Muscle layer of colon (tissue), 2 donors: ENCODE measurements at regions not wholly inside any gene's neighbourhood (a gene's known extent, or its start where the extent isn't known, plus 50 kb on each side); places are given as distances from the start of the nearest gene placed in this dataset.

ENCODE experiments used
- H3K27ac ChIP-seq: one replicate; pipeline ENCODE4 v1.7.0; 2013; ENCODE audit warnings: low read depth, mild to moderate bottlenecking, low read length, moderate library complexity
- H3K27me3 ChIP-seq, 2 donors: one replicate each; pipeline ENCODE4 v1.7.0; 2013; ENCODE audit warnings: low read length in 2 of 2, mild to moderate bottlenecking in 2 of 2; ENCODE audit not compliant: insufficient read depth in 2 of 2, control insufficient read depth in 1 of 2
- H3K36me3 ChIP-seq: one replicate; pipeline ENCODE4 v1.7.0; 2013; ENCODE audit warnings: mild to moderate bottlenecking, low read length; ENCODE audit not compliant: insufficient read depth
- H3K4me1 ChIP-seq: one replicate; pipeline ENCODE4 v1.7.0; 2013; ENCODE audit warnings: mild to moderate bottlenecking, low read length; ENCODE audit not compliant: insufficient read depth
- H3K4me3 ChIP-seq, 2 donors: one replicate each; pipeline ENCODE4 v1.7.0; 2013; ENCODE audit warnings: low read length in 2 of 2, low read depth in 1 of 2, mild to moderate bottlenecking in 1 of 2, moderate library complexity in 1 of 2
- H3K9ac ChIP-seq: one replicate; pipeline ENCODE4 v1.7.0; 2013; ENCODE audit warnings: low read length
- H3K9me3 ChIP-seq: one replicate; pipeline ENCODE4 v1.7.0; 2013; ENCODE audit warnings: mild to moderate bottlenecking, low read length
- donor health status: abdominal sarcoma.
- donor health status: Adenocarcinoma of cecum.

DNA sequence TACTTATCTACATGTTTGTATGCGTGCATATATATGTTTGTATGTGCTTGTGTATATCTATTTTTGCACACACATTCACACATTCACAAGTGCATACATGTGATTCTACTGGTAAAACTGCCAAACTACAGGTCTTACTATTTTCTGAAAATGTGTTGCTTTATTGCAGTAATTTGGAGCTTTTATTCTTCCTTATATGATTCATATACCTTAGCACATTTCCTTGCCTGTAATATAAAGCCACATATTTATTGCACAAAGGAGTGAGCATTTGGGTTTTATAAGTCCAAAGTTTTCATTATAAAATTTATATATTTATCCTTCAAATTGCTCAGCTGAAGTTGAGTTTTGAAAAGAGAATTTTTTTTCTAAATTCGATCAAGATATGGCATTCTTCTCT, 1120.4 kb upstream of the PCDH9 start:
- Histone ChIP-seq H3K27ac (no peak overlapping the region), H3K36me3 (no peaks in the 10 kb centered on the region), H3K4me3 (no peak overlapping the region), H3K9me3 (no peaks in the 10 kb centered on the region), H3K4me1 (no peaks in the 10 kb centered on the region), H3K27me3 (no peaks in the 10 kb centered on the region), H3K9ac (no peak overlapping the region)

DNA sequence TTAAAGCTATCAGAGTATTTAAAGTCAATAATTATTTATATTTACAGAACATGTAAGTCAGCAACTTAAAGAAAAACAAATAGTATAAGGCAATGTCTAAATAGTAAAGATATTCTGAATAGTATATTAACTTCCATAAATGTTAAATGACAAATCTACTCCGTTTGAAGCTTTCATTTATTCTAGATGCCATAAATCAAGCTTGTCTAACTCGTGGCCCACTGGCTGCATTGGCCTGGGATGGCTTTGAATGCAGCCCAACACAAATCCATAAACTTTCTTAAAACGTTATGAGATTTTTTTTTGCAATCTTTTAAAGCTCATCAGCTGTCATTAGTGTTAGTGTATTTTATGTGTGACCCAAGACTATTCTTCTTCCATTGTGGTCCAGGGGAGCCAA, 1117.1 kb upstream of the PCDH9 start:
- Histone ChIP-seq H3K27ac (no peak overlapping the region), H3K4me1 (no peaks in the 10 kb centered on the region), H3K4me3 (no peak overlapping the region), H3K9ac (no peak overlapping the region), H3K9me3 (no peaks in the 10 kb centered on the region), H3K27me3 (no peaks in the 10 kb centered on the region), H3K36me3 (no peaks in the 10 kb centered on the region)

DNA sequence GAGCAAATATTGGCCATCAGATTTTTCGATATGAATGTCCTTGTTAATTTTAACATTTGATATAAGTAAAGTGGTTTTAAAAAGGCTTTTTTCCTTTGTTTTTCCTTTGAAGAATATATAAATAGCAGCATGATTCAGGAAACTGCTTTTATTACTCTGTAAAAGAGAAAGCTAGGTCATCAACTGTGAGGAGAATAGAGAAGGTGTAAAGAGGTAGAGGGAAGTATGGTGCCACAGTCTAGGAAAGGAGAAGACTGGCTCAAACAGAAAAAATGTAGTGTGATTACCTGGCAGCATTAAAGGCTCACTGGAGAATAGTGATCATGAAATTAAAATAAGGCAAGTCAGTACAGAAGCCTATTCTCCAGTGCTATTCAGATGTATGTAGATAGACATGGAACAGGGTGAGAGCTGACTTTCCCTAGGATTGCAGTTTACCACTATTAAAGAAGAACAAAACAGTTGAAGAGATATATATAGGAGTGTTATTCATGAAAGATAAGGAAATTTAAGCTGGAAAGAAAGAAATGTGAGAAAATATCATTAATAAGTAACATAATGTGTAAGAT, 1115.9 kb upstream of the PCDH9 start:
- H3K9me3 ChIP-seq, result no peaks in the 10 kb centered on the region
- H3K27ac ChIP-seq, result no peak overlapping the region
- H3K4me3 ChIP-seq, result no peak overlapping the region
- H3K4me1 ChIP-seq, result no peaks in the 10 kb centered on the region
- H3K9ac ChIP-seq, result no peak overlapping the region
- H3K27me3 ChIP-seq, result no peaks in the 10 kb centered on the region
- H3K36me3 ChIP-seq, result no peaks in the 10 kb centered on the region

DNA sequence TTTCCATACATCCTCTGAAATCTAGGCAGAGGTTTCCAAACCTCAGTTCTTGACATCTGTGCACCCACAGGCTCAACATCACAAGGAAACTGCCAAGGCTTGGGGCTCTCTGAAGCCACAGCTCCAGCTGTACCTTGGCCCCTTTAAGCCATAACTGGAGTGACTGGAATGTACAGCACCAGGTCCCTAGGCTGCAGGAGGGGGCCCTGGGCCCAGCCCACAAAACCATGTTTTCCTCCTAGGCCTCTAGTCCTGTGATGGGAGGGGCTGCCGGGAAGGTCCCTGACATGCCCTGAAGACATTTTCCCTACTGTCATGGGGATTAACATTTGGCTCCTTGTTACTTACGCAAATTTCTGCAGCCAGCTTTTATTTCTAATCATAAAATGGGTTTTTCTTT, 1093.0 kb upstream of the PCDH9 start:
- no peaks in the 10 kb centered on the region for H3K27me3 ChIP-seq
- H3K9ac ChIP-seq, result no peak overlapping the region
- H3K9me3 ChIP-seq, result no peaks in the 10 kb centered on the region
- H3K4me3 ChIP-seq, result no peak overlapping the region
- H3K4me1 ChIP-seq, result no peaks in the 10 kb centered on the region
- H3K27ac ChIP-seq, result no peak overlapping the region
- no peaks in the 10 kb centered on the region for H3K36me3 ChIP-seq

DNA sequence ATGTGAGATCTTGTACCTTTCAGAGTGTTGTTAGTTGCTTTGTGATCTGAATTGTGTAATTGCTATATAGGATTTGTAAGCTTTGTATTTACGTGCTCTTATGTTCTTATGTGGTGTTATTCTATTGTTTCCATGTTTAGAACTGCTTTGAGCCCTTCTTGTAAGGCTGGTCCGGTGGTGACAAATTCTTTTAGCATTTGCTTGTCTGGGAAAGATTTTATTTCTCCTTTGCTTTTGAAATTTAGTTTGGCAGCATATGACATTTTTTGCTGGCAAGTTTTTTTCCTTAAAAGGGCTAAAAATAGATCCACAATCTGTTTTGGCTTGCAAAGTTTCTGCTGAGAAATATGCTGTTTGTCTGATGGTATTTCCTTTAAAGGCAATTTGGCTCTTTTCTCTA, 1089.2 kb upstream of the PCDH9 start:
- H3K27ac ChIP-seq, result no peak overlapping the region
- H3K27me3 ChIP-seq, result no peaks in the 10 kb centered on the region
- H3K9me3 ChIP-seq, result no peaks in the 10 kb centered on the region
- H3K36me3 ChIP-seq, result no peaks in the 10 kb centered on the region
- H3K9ac ChIP-seq, result no peak overlapping the region
- no peak overlapping the region for H3K4me3 ChIP-seq
- H3K4me1 ChIP-seq, result no peaks in the 10 kb centered on the region

DNA sequence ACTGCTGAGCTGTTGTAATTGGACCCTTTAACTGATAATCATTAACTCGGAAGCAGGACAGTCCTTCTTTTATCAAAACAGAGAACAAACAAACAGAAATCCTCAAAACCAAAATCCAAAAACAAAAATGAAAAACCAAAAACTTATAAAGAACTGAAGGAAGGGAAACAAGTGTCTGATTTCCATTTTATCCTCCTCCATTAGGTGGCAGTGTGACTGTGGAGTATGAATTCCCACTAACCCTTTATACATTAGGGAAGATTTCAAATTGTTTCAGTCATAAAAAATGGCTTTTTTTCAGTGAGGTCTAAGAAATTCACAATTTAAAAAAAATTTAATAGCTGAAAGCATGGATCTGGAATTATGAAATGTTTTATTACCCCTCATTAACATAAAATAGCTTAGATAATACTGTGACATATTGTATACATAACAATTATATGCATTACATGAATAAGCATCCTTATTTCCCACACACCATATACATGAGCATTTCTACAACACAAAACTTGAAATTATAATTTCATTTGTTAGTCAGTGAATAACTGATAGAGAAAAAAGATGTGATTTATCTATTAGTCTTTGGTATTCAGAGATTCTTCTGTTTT, 1074.3 kb upstream of the PCDH9 start:
- no peaks in the 10 kb centered on the region for H3K27me3 ChIP-seq
- H3K4me3 ChIP-seq, result no peak overlapping the region
- no peak overlapping the region for H3K9ac ChIP-seq
- no peak overlapping the region for H3K27ac ChIP-seq
- no peaks in the 10 kb centered on the region for H3K36me3 ChIP-seq
- no peaks in the 10 kb centered on the region for H3K4me1 ChIP-seq
- no peaks in the 10 kb centered on the region for H3K9me3 ChIP-seq

DNA sequence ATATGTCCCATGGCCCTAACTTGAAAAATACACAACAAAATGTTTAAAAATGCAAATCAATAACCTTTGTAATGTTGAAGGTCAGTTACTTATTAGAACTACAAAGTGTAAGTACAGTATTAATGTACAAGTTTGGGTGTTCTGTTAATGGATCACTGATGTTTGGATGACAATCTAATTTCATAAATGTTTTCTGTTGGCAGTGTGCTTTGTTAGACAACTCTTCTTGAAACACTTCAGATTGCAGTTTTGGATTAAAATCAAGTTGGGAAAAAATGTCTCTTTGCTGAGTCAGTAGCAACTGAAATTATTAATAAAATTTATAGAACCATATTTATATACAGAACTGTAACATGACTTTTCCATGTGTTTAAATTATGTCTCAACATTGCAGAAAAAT, 1063.5 kb upstream of the PCDH9 start:
- no peak overlapping the region for H3K9ac ChIP-seq
- H3K4me1 ChIP-seq, result no peaks in the 10 kb centered on the region
- H3K9me3 ChIP-seq, result no peaks in the 10 kb centered on the region
- H3K27me3 ChIP-seq, result no peaks in the 10 kb centered on the region
- no peaks in the 10 kb centered on the region for H3K36me3 ChIP-seq
- no peak overlapping the region for H3K27ac ChIP-seq
- no peak overlapping the region for H3K4me3 ChIP-seq

DNA sequence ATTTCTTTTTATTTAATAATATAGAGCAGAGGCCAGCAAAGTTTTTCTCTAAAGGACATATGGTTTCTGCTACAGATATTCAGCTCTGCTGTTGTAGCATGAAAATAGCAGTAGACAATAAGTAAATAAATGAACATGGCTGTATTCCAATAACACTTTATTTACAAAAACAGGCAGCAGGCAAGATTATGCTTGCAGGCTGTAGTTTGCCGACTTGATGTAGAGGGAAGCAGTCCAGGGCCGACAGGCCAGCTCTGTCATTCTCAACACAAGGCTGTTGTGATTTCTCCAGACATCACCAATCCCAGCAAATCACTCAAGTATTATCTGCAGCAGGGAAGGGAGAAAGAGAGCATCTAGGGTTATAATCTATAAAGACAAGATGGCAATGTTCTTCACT, 1062.5 kb upstream of the PCDH9 start:
- Histone ChIP-seq H3K36me3 (no peaks in the 10 kb centered on the region), H3K9me3 (no peaks in the 10 kb centered on the region), H3K4me3 (no peak overlapping the region), H3K27ac (no peak overlapping the region), H3K9ac (no peak overlapping the region), H3K4me1 (no peaks in the 10 kb centered on the region), H3K27me3 (no peaks in the 10 kb centered on the region)

DNA sequence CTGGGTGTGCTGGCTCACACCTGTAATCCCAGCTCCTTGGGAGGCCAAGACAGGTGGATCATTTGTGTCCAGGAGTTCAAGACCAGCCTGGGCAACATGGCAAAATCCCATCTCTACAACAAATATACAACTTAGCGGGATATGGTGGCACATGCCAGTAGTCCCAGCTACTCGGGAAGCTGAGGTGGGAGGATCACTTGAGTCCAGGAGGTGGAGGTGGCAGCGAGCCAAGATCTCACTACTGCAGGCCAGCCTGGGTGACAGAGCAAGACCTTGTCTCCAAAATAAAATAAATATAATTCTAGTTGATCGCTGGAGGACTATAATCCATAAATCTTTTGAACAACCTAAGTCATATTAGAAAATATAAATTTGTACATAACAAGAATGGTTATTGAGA, 1061.5 kb upstream of the PCDH9 start:
- H3K36me3 ChIP-seq, result no peaks in the 10 kb centered on the region
- H3K4me3 ChIP-seq, result no peak overlapping the region
- no peak overlapping the region for H3K27ac ChIP-seq

DNA sequence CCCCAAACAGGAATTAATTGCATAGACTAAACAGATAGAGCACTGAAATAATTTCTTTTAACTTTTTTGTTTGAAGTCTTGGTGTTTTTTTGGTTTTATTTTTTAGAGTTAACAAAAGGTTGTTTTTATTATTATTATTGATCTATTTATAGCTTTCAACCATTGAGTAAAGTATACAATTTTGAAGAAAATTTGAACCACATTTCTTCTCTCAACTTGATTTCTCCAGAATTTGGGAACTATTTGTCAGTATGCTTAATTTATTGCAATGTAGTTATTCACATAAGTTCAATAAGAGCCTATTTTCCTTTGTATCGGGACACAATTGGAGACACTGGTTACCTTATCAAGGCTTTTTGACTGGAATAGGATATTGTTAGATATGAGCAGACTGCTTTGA, 1045.6 kb upstream of the PCDH9 start:
- H3K4me3 ChIP-seq, result no peak overlapping the region

More for the DNA sequence above, 1061.5 kb upstream of the PCDH9 start:
- Histone ChIP-seq H3K9me3 (no peaks in the 10 kb centered on the region), H3K27me3 (no peaks in the 10 kb centered on the region), H3K9ac (no peak overlapping the region), H3K4me1 (no peaks in the 10 kb centered on the region)

DNA sequence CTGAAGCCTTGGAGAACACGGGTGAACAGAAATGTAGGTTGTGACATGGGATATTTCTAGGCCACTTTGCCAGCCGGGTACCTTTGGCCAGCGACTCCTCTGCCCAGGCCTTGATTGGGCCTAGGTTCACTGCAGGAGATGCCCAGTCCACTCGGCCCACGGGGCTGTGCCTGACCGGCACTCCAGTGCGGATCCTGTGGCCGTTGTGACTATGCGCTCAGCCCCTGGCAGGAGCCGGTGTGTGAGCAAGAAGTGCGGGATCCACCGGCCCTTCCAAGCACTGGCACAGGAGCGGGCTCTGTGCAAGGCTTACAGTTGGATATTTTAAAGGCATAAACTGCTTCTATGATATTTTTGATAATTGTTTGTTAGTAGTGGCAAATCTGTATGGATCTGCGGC, 1042.5 kb upstream of the PCDH9 start:
- Histone ChIP-seq H3K36me3 (no peaks in the 10 kb centered on the region), H3K4me1 (no peaks in the 10 kb centered on the region), H3K9ac (no peak overlapping the region), H3K9me3 (no peaks in the 10 kb centered on the region), H3K27ac (no peak overlapping the region), H3K27me3 (no peaks in the 10 kb centered on the region), H3K4me3 (no peak overlapping the region)

More for the DNA sequence above, 1045.6 kb upstream of the PCDH9 start:
- no peaks in the 10 kb centered on the region for H3K9me3 ChIP-seq
- no peak overlapping the region for H3K27ac ChIP-seq
- no peaks in the 10 kb centered on the region for H3K27me3 ChIP-seq
- no peaks in the 10 kb centered on the region for H3K36me3 ChIP-seq
- H3K4me1 ChIP-seq, result no peaks in the 10 kb centered on the region
- H3K9ac ChIP-seq, result no peak overlapping the region

DNA sequence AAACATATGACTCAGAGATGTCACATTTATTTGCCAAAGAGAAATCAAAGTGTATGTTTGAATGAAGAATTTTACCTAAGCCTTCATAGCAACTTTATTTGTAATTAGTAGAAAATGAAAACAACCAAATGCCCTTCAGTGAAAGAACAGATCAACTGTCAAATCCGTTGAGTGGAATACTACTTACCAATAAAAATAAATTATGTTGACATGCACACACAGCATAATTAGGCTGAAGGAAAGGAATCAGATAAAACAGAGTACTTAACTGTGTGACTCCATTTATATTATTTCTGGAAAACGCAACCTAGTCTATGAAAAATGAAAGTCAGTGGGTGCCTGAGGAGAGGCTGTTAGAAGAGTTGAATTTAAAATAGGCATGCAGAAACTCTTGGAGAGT, 1034.6 kb upstream of the PCDH9 start:
- no peak overlapping the region for H3K27ac ChIP-seq
- no peaks in the 10 kb centered on the region for H3K27me3 ChIP-seq
- H3K4me3 ChIP-seq, result no peak overlapping the region
- no peak overlapping the region for H3K9ac ChIP-seq
- no peaks in the 10 kb centered on the region for H3K36me3 ChIP-seq
- no peaks in the 10 kb centered on the region for H3K9me3 ChIP-seq
- no peaks in the 10 kb centered on the region for H3K4me1 ChIP-seq
